Right renal pelvis (tissue), 4 donors: ENCODE measurements at regions not wholly inside any gene's neighbourhood (a gene's known extent, or its start where the extent isn't known, plus 50 kb on each side); places are given as distances from the start of the nearest gene placed in this dataset.

ENCODE experiments used
- DNase-seq, 4 donors: peaks; one replicate each; pipeline ENCODE4 v3.0.0-alpha.2; 2013; ENCODE audit warnings: low read depth in 4 of 4, low spot score in 3 of 4, missing footprints in 1 of 4

DNA sequence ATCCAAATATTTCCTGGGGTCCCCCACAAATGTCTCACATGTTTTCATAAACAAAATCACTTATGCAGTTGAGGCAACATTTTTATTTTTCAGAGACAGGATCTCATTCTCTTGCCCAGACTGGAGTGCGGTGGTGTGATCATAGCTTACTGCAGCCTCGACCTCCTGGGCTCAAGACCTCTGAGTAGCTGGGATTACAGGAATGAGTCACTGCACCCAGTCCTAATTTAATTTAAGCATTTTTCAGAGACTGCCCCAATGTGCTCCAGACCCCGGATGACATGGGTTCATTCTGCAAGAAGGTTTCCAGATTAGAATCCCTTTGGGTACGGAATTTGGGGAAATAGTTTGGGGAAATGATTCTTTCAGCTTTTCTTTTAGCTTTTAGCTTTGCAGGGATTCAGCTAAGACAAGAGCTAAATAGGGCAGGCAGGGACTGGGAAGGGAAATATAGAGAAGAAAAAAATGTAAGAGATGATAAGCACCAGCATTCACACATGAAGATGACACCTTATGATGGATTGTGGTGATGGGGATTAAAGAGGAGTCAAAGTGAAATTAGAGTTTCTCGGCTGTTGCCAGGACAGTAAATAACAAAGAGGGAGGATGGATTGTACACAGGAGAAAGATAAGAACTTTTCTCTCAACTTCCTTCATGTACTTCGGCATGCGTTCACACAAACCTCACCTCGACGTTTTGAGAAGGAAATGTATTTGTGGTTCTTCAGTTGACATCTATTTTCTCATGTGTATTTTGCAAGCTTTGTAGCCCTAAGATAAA is 169.4 kb upstream of the TAB2 start:
- no peak for DNase-seq

DNA sequence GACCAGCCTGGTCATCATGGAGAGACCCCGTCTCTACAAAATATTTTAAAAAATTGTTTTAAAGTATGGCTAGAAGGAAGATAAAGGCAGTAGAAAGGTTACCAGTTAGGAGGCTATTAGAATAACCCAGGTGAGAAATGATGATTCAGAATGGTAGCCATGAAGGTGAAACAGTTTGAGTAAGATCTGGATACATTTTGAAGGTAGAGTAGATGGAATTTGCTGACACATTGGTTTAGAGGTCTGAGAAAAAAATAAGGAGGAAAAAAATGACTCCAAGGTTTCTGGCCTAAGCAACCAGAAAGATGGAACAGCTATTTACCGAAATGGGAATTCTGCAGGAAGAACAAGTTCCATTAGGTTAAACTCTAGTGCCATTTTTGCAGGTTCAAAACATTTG is 167.9 kb upstream of the TAB2 start:
- no peak for DNase-seq

DNA sequence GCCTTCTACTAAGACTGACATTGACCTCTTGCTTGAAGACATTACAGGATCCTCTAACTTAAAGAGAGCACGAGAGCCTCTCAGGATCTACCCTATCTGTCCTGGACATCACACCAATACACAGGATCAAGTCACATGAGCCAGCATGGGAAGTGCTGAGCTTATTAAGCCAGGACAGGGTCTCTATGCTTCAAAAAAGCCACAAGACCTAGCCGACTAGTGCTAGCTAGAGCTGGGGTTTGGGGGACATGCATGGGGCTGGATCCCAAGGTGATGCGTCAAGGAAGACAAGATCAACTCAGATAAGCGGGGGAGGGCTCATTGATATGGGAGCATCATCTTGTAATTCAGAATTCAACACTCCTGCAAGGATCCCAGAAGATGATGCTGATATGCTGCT is 167.2 kb upstream of the TAB2 start:
- DNase-seq = no peak

- no peak for DNase-seq
These were observed 166.6 kb upstream of the TAB2 start for GRCh38 chr6:149150801-149151398.

- DNase-seq = no peak
These were observed 165.0 kb upstream of the TAB2 start for GRCh38 chr6:149152521-149152920.

- DNase-seq = no peak
These were observed 164.4 kb upstream of the TAB2 start for GRCh38 chr6:149153100-149153499.

- no peak for DNase-seq
These were observed 163.8 kb upstream of the TAB2 start for GRCh38 chr6:149153693-149154092.

DNA sequence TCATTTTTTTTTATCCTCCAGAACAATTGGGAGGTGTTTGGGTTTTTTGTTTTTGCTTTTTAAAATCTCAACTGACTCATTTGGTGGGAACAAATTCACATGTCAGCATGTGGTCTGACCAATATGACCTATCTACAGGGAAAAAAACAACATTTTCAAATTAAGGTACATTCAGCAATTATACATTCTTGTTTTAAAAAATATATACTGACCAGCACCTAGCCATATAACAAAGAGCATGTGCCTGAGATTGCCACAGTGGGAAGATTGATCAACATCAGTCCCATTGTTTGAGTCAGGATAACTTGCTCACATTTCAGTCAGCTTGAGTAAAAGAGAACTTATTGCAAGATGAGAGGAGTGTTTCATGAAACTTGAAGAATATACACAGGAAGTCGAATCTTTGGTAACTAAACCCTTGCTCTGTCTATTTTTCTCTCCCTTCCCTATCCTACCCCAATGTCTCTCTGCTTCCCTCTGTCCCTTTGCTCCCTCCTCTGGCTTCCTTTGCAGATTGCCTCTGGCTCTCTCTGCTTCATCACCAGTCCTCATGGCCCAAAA is 163.2 kb upstream of the TAB2 start:
- no peak for DNase-seq

DNA sequence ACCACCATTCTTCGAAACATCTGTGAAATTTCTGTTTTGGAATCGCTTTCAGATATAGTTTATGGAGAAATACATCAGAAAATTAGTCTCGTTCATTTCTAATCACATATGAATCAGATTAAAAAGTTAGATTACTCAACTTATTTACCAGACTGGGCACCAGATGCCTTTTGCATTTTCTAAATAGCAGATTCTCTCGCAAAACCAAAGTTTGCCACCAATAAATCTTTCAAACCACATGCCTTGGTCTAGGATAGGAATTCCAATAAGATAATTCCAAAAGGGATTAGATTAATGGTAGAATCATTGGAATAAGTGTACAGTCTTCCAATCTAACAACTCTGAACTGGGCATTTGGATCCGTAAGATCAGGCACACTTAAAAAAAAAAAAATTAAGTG is 160.4 kb upstream of the TAB2 start:
- DNase-seq = no peak

DNA sequence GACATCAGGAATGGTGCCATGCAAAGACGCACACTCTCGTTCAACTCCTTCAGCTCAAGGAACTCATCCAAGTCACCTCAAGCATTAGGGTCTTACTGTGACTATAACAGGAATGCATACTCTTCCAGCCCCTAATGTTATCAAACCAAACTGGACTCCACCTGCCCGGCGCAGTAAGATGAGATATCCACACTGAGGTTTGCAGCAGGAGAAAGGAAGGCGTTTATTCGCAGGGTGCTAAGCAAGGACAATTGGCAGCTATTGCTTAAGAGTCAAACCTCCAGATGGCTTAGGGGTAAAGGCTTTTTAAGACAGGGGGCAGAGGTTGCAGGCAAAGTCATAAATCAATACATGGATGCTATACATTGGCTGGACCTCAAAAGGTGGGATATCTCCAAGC is 159.4 kb upstream of the TAB2 start:
- no peak for DNase-seq

DNA sequence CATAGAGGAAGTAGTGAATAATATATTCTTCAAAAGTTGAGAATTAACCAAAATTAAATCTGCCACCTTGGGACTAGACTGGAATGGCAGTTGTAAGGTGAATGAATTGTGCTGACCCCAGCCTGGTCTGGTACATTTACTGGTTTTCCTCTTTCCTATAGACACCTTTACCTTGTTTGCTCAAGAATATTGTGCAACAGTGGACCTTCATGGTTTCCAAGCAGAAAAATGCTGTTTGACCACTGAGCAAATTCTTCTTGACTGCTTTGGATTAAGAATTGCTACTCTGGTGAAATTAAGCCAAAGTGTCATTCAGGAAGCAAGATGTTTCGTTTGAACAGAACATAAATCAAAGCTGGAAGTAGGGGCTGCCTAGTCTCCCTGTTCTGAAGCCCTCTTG is 156.6 kb upstream of the TAB2 start:
- no peak for DNase-seq

DNA sequence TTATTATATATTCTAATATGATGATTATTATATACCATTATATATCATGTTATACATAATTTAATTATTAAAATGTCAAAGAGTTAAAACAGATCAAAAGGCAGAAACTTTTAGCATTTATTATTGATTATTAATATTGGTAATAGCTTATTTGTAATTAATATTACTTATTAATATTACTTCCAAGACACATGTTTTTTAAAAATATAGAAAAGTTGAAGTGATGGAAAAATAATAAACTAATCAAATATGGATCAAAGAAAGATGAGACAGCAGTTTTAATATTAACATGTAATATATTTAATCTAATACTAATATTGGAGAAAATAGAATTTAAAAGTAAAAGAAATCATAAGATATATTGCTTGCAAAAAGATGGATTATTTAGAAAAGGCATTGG is 154.6 kb upstream of the TAB2 start:
- DNase-seq = no peak

GRCh38 chr6:149164199-149164750 is 153.2 kb upstream of the TAB2 start:
- no peak for DNase-seq

DNA sequence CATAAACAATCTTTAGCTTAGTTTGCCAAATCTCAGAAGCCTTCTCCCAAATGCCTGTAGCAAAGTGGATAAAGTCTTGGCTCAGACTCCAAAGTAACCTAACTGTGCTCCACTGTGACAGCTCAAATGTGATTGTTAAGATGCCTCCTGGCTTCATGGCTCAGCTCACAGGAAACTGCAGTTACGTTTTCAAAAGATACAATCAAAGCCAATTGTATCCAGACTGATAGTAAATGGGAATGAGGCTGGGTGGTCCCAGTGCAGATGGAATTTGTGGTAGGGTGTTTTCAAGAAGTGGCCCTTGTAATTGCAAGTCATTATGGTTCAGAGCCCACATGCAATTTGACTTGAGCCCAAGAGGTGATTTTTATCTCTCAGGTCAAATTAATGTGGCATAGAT is 151.2 kb upstream of the TAB2 start:
- no peak for DNase-seq

DNA sequence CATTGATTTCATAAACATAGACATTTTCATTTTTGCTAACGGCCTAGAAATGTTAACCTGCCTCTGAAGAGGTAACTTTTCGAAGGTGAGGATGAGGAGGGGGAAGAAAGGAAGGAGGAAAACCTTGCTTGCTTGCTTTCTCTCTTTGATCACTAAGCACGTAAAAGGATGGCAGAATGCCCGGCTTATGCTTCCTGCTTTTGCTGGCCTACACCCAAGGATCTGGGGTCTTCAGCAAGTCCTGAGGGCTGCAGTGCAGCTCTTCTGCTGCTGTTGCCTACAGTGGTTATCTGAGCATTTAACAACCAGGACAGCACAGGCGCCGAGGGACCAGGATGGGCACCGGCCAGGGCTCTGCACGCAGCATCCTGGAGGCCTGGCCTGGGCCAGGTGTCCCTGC is 150.8 kb upstream of the TAB2 start:
- no peak for DNase-seq

- no peak for DNase-seq
These were observed 148.5 kb upstream of the TAB2 start for GRCh38 chr6:149168968-149169367.

DNA sequence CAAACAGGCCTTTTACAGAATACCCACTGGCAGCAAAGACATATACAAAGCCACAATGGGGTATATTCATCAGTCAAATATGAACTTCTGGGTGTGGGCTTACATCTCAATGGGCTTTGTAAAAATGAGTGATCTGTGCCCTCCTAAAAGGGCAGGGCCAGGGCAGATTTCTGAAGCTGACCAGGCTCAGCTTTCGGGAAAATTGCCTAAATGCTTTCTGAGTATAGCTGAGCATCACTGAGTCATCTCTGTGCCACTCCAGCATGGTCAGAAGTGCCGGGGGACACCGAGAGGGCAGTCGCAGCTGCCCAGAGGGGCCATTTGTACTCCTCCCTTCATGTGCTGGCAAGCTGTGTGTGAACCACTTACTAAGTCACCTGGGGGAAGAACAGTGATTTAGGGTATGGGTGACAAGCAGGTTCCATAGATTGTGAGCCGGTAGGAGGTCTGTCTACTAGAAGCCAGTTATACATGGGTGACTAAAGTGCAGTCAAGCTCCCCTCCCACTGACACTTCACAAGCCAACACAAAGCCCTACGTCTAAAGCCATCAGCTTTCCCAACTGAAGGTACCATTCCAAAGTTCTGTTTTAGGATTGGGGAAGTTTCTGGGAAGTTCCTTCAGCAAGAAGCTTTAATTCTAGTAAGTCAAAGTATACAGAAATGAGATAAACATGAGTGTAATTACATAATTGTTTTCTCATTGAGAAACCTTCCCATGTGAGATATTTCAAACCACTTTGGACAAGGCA is 147.6 kb upstream of the TAB2 start:
- DNase-seq = no peak

GRCh38 chr6:149170564-149171452 is 146.7 kb upstream of the TAB2 start:
- DNase-seq = peak in 3 of 4 donors; percentile 39 to 45 (median 43)

DNA sequence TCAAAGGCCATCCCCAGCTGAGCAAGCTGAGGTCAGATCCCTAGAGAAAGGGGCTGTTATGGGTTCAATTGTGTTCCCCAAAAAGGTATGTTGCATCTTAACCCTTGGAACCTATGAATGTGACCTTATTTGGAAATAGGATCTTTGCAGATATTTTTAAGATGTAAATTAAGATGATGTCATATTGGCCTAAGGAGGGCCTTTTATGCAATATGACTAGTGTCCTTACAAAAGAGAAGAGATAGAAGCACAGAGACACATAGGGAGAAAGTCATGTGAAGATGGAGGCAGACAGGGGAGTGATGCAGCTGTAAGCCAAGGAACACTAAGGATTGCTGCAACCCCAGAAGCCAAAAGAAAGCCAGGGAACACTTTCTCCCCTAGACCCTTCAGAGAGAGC is 144.3 kb upstream of the TAB2 start:
- no peak for DNase-seq

DNA sequence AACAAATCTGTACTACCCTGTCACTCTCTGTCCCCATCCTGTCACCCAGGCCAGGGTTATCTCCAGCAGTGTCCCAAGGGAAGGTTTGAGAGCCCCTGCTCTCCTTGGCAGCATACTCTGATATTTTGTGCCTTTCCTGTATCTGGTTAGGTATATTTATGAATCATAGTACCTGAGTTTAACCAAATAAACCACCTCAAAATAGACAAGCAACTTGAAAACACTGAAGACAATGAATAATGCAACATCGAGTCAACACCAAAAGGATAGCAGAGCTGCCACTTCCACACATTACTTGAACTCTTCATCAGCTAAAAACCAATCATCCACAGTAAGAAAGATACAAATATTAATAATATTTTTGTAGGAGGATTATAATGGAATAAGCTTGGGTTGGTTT is 142.6 kb upstream of the TAB2 start:
- DNase-seq = no peak
